SJSA1 (cell line): ENCODE measurements at regions not wholly inside any gene's neighbourhood (a gene's known extent, or its start where the extent isn't known, plus 50 kb on each side); places are given as distances from the start of the nearest gene placed in this dataset.

Experiments used
- DNase-seq, 2 experiments: peaks; one replicate each; pipeline ENCODE4 v3.0.0-alpha.2; 2015 to 2020; ENCODE audit warnings: low spot score in 2 of 2, low read depth in 1 of 2
- H3K27ac ChIP-seq: fragments of 250-450 bp; sonication (Bioruptor Pico); 2 replicates; pipeline ENCODE4 v1.5.1; 2020; ENCODE audit warnings: mild to moderate bottlenecking, moderate library complexity
- H3K27me3 ChIP-seq: fragments of 250-450 bp; sonication (Bioruptor Pico); replicated peaks from 2 replicates; pipeline ENCODE4 v1.5.1; 2020; ENCODE audit warnings: mild to moderate bottlenecking, moderate library complexity
- H3K36me3 ChIP-seq: fragments of 250-450 bp; sonication (Bioruptor Pico); 2 replicates; pipeline ENCODE4 v1.5.1; 2020; ENCODE audit warnings: mild to moderate bottlenecking
- H3K4me1 ChIP-seq: fragments of 250-450 bp; sonication (Bioruptor Pico); replicated peaks from 2 replicates; pipeline ENCODE4 v1.6.1; 2021; ENCODE audit warnings: mild to moderate bottlenecking
- H3K4me3 ChIP-seq: fragments of 250-450 bp; sonication (Bioruptor Pico); 2 replicates; pipeline ENCODE4 v1.5.1; 2020; ENCODE audit warnings: mild to moderate bottlenecking
- H3K9me3 ChIP-seq: fragments of 250-450 bp; sonication (Bioruptor Pico); replicated peaks from 2 replicates; pipeline ENCODE4 v1.5.1; 2020; ENCODE audit warnings: mild to moderate bottlenecking

DNA sequence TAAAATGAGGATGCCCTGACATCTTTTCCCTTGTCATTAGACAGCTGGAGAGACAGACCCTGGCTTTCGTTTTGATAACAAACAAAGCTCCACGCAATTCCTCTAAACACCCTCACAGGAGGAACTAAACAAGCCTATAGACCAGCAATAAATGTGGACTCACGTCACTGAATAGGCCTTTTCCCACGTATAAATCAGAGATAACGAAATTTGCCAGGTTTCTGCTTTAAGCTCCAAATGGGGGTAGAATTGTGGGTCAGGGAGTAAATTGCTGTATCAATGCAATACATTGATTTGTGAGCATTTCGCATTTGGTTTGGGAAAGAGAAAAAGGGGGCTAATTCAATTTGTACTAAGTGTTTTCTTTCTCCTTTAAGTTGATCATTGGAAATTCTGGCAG, 256.0 kb downstream of the PMP22 start:
- Histone ChIP-seq H3K27ac (no peak overlapping the region), H3K27me3 (no peaks in the 10 kb centered on the region), H3K9me3 (no peaks in the 10 kb centered on the region), H3K4me3 (no peak overlapping the region), H3K4me1 (no peaks in the 10 kb centered on the region), H3K36me3 (no peaks in the 10 kb centered on the region)
- DNase-seq, result no peak

GRCh38 chr17:15007147-15007553, 258.0 kb downstream of the PMP22 start:
- Histone ChIP-seq H3K4me1 (no peaks in the 10 kb centered on the region), H3K36me3 (no peaks in the 10 kb centered on the region), H3K4me3 (no peak overlapping the region), H3K27ac (no peak overlapping the region), H3K9me3 (no peaks in the 10 kb centered on the region), H3K27me3 (no peaks in the 10 kb centered on the region)
- no peak for DNase-seq

DNA sequence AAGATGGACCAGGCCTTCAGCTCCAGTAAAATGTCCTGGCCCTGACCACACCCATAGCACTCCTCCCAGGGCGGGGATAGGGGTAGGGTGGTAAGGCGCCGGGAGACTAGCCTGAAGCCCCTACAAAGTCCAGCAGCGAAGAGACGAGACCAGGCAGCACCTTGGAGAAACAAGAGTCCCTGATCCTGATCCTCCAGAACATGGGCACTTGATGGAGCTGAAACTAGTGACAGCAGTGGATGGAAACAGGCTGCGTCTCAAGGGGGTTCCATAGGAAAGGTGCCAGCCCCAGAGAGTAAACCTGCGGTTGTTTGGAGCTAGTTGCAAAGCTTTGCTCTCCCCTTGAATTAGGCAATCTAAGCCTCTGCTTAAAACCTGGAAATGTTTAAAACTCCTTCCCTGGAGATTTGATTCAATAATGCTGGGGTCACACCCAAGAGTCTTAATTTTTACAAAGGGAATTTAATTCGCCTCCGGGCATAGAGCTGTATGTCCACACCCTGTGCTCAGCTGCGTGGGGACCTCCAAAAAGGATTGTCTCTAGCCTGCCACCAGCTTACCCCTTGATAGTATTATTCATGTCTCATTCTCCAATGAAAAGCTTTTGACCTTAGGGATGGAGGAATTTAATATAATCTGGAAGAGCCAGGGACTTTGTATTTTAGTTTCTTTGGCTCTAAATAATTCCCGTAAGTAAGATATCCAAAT, 258.6 kb downstream of the PMP22 start:
- no peak overlapping the region for H3K4me3 ChIP-seq
- no peak for DNase-seq
- H3K9me3 ChIP-seq, result no peaks in the 10 kb centered on the region
- no peaks in the 10 kb centered on the region for H3K36me3 ChIP-seq
- H3K27ac ChIP-seq, result no peak overlapping the region
- H3K4me1 ChIP-seq, result no peaks in the 10 kb centered on the region
- no peaks in the 10 kb centered on the region for H3K27me3 ChIP-seq

- H3K36me3 ChIP-seq, result no peaks in the 10 kb centered on the region
- no peak overlapping the region for H3K4me3 ChIP-seq
- H3K9me3 ChIP-seq, result no peaks in the 10 kb centered on the region
- H3K27ac ChIP-seq, result no peak overlapping the region
- DNase-seq, result no peak
- H3K27me3 ChIP-seq, result no peaks in the 10 kb centered on the region
- no peaks in the 10 kb centered on the region for H3K4me1 ChIP-seq
Observed at GRCh38 chr17:15000661-15001060, 264.5 kb downstream of the PMP22 start.

DNA sequence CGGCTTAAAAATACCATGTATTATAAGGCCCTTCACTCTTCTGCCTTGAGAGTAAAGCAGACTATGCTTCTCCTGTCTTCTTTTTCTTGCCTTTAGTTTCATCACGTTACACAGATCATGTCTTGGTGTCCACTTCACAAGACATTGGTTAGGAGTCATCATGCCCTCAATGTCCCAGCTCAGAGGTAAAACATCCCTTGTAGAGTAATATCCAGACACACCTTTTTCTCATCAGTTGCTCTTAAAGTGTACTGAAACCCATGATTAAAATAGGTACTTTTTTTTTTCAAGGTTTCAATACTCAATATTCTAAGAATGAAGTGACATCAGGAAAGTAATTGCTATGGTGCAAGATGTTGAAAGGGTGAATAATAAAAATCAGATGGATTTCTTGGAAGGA, 267.8 kb downstream of the PMP22 start:
- no peaks in the 10 kb centered on the region for H3K27me3 ChIP-seq
- no peaks in the 10 kb centered on the region for H3K4me1 ChIP-seq
- DNase-seq, result no peak
- H3K4me3 ChIP-seq, result no peak overlapping the region
- no peaks in the 10 kb centered on the region for H3K9me3 ChIP-seq
- H3K36me3 ChIP-seq, result no peaks in the 10 kb centered on the region
- H3K27ac ChIP-seq, result no peak overlapping the region

DNA sequence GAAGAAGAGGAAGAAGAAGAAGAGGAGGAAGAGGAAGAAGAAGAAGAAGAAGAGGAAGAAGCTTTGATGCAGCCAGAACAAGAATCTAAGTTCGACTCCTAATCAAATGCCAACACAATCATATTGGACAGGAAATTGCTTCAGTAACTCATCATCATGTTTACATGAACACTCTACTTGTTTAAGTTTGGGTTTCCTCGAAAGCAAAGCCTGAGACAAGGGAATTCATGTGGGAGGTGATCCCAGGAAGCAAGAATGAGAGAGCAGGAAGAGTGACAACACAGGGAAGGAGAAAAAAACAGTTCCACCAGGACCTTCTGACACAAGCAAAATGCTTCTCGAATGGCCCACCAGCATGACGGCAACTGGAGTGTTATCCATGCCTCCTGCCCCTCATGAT, 279.0 kb downstream of the PMP22 start:
- no peak for DNase-seq
- no peak overlapping the region for H3K4me3 ChIP-seq
- no peaks in the 10 kb centered on the region for H3K9me3 ChIP-seq

GRCh38 chr17:14972844-14973243, 292.3 kb downstream of the PMP22 start:
- Histone ChIP-seq H3K27ac (no peak overlapping the region), H3K4me1 (no peaks in the 10 kb centered on the region), H3K9me3 (no peaks in the 10 kb centered on the region), H3K27me3 (no peaks in the 10 kb centered on the region), H3K36me3 (no peaks in the 10 kb centered on the region), H3K4me3 (no peak overlapping the region)
- DNase-seq, result no peak

More for the DNA sequence above, 279.0 kb downstream of the PMP22 start:
- Histone ChIP-seq H3K36me3 (no peaks in the 10 kb centered on the region), H3K27ac (no peak overlapping the region), H3K27me3 (no peaks in the 10 kb centered on the region), H3K4me1 (no peaks in the 10 kb centered on the region)

- Histone ChIP-seq H3K27me3 (no peaks in the 10 kb centered on the region), H3K9me3 (no peaks in the 10 kb centered on the region), H3K4me1 (no peaks in the 10 kb centered on the region), H3K27ac (no peak overlapping the region), H3K36me3 (no peaks in the 10 kb centered on the region), H3K4me3 (no peak overlapping the region)
- no peak for DNase-seq
Observed at GRCh38 chr17:14971054-14971453, 294.1 kb downstream of the PMP22 start.

DNA sequence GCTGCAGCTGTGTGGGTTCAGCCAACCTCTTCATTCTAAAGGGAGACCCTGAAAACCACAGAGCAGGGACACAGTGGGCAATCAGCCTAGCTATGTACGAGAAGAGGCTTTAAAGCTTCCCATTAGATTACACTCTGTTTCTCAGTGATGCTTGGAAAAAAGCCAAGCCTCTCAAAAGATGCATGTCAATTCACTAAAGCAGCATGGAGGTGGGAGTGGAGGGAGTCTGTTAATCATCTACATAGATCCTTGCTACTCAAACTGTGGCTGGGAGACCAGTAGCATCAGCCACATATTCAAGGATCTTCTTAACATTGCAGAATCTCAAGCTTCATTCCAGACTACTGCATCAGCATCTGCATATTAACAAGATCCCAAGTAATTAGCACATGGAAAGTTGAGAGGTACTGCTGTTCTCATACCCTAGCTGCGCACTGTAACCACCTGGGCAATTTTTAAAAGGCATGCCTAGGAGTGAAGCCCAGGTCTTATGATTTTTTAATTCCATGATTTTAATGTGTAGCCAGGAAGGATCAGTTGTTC, 305.9 kb downstream of the PMP22 start:
- Histone ChIP-seq H3K36me3 (no peaks in the 10 kb centered on the region), H3K27ac (no peak overlapping the region), H3K4me3 (no peak overlapping the region), H3K9me3 (no peaks in the 10 kb centered on the region), H3K4me1 (no peaks in the 10 kb centered on the region), H3K27me3 (no peaks in the 10 kb centered on the region)
- DNase-seq, result no peak

- Histone ChIP-seq H3K4me3 (no peak overlapping the region), H3K27me3 (no peaks in the 10 kb centered on the region), H3K36me3 (no peaks in the 10 kb centered on the region), H3K27ac (no peak overlapping the region), H3K4me1 (no peaks in the 10 kb centered on the region), H3K9me3 (no peaks in the 10 kb centered on the region)
- no peak for DNase-seq
Observed at GRCh38 chr17:14953405-14953804, 311.7 kb downstream of the PMP22 start.

DNA sequence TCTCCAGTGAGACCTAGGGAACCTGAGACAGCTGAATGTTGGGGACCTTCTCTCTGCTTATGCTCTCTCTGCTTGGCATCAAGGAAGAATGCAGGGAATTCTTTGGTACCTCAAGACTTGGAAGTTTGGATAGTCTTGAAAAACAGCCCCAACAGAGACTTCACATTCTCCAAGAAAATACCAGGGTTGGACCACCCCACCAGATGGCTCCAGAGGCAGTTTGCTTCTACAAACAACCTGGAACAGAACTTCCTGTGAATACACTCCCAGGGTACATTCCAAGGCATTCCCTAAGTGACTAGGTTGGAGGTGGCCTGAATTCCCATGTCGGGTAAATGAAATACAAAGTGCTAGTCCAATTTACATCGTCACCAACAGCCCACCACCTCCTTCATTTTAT, 314.4 kb downstream of the PMP22 start:
- H3K9me3 ChIP-seq, result no peaks in the 10 kb centered on the region
- no peaks in the 10 kb centered on the region for H3K27me3 ChIP-seq
- H3K4me3 ChIP-seq, result no peak overlapping the region
- no peak overlapping the region for H3K27ac ChIP-seq
- no peaks in the 10 kb centered on the region for H3K4me1 ChIP-seq
- H3K36me3 ChIP-seq, result no peaks in the 10 kb centered on the region
- no peak for DNase-seq

- DNase-seq, result no peak
- no peaks in the 10 kb centered on the region for H3K4me1 ChIP-seq
Observed at GRCh38 chr17:14950216-14950615, 314.9 kb downstream of the PMP22 start.

GRCh38 chr17:14947671-14948070, 317.5 kb downstream of the PMP22 start:
- H3K4me1 ChIP-seq, result no peaks in the 10 kb centered on the region
- no peaks in the 10 kb centered on the region for H3K9me3 ChIP-seq
- H3K27me3 ChIP-seq, result no peaks in the 10 kb centered on the region
- no peak overlapping the region for H3K4me3 ChIP-seq
- H3K36me3 ChIP-seq, result no peaks in the 10 kb centered on the region
- no peak overlapping the region for H3K27ac ChIP-seq
- DNase-seq, result no peak

More at GRCh38 chr17:14950216-14950615, 314.9 kb downstream of the PMP22 start:
- H3K4me3 ChIP-seq, result no peak overlapping the region
- no peaks in the 10 kb centered on the region for H3K9me3 ChIP-seq
- H3K36me3 ChIP-seq, result no peaks in the 10 kb centered on the region
- no peaks in the 10 kb centered on the region for H3K27me3 ChIP-seq
- no peak overlapping the region for H3K27ac ChIP-seq

DNA sequence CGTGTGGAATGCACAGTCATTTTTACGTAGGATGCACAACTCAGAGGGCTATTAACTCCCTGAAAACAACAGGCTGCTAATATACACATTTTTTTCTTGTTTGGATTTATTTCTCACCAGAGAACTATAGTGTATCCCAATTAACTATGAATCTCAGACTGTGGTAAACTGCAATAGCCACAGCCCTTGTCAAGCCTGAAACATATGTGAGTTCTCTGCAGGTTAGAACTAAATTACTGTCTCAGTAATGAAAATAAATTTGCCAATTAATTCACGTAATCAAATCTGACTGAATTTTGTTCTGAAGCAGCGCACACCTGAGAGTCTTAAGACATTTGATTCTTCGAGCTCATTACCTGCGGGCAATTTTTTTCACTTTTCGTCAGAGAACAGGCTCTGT, 318.6 kb downstream of the PMP22 start:
- no peaks in the 10 kb centered on the region for H3K36me3 ChIP-seq
- H3K4me3 ChIP-seq, result no peak overlapping the region
- no peak overlapping the region for H3K27ac ChIP-seq
- no peak for DNase-seq
- no peaks in the 10 kb centered on the region for H3K27me3 ChIP-seq
- no peaks in the 10 kb centered on the region for H3K4me1 ChIP-seq
- no peaks in the 10 kb centered on the region for H3K9me3 ChIP-seq
